HG02852 (cell line): ENCODE measurements at regions not wholly inside any gene's neighbourhood (a gene's known extent, or its start where the extent isn't known, plus 50 kb on each side); places are given as distances from the start of the nearest gene placed in this dataset.
"Not testable (repeated sequence)": the region's sequence is repeated elsewhere in the genome, so short reads cannot be mapped to it uniquely, and the experiment has no call there.

ENCODE experiments used
- ATAC-seq: cut with Tn5 transposase; IDR thresholded peaks from one replicate; pipeline ENCODE4 v1.9.1; 2021; ENCODE audit warnings: mild to moderate bottlenecking, moderate library complexity; ENCODE audit not compliant: unreplicated experiment

DNA sequence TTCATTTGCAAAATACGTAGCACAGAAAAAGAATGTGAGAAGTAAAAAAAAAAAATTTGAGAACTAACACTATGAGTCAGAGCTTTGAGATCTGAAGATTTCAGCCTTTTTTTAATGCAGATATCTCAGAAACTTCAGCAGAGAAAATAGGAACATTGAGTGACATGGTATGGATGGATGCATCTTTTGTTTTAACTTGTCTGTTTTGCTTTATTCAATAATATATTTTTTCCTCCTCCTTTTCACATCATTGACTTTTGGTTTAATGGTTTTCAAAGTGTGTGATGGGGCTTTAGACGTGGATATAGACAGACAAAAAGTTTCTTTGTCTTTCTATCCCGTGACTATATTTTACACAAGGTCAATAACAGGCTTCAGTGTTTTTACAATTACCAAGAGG lies 426.7 kb upstream of the FRG2C start:
- no peak for ATAC-seq

DNA sequence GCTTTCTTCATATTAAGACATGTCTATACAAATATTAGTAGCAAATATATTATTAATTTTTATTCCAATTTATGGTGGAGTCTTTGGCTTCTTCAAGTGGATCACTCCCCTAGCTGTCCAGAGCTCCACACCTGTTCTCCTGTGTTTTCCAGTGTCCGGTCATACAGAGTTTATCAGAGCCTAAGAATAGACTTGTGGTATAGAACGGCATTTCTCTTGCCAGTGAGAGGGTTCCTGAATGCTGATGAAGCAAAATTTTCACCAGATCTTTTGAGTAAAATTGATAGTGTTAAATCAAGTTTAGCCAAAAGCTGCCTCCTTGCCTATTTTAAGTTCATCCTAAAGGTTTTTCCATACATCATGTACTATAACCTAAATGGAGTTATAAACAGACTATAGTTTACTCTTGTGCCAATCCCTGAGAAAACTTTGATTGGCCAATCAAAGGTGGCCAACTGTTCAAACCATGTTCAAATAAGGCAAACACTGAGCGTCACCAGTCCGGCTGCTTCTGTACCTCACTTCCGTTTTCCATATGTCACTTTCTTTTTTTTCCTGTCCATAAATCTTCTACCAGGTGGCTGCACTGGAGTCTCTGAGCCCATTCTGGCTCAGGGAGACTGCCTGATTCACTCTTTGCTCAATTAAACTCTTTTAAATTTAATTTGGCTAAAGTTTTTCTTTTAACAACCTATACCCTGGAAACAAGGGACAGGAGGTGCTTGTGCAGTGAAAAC lies 422.7 kb upstream of the FRG2C start:
- ATAC-seq = not testable (repeated sequence)

DNA sequence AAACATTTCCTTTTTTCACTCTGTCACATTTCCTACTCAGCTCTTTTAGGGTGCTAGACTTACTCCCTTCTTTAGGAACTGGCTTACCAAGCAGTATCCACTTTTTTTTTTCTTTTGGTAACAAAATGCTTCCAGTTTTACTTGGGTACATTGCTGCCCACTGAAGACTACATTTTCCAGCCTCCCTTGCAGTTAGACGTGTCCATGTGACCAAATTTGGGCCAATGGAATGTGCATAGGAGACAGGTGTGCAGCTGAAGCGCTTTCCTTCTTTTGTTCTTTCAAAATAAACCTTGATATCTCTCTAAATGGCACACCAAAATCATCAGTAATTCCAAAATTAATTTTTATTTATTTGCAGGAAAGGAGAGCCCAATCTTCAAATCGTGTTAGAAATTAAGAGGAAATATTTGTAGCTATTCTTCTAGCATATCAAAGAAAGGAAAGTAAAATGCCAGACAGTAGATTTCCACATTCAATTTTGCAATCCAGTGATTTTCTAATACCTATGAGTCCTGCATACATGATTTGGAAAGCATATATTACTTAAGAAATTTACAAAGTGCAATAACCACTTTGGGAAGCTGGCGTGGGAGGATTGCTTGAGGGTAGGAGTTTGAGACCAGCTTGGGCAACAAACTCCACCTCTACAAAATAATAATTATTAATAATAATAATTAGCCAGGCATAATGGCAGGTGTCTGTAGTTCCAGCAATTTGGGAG lies 422.0 kb upstream of the FRG2C start:
- ATAC-seq = no peak

DNA sequence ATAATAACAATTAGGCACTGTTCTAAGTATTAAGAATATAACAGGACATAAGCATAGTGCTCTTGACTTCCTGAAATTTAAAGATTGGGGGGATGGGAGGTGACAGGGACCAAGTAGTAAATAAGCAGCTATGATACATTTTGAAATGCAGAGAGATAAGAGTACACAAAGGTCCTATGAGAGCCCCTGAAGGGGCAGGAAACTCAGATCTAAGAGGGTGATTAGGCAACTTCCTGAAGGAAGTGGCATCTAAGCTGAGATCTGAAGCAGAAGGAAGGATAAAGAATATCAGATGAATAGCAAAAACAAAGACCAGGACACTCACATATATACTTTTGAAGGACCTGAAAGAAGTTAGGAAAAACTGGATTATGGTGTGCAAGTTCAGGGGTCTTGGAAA lies 415.2 kb upstream of the FRG2C start:
- ATAC-seq = no peak

DNA sequence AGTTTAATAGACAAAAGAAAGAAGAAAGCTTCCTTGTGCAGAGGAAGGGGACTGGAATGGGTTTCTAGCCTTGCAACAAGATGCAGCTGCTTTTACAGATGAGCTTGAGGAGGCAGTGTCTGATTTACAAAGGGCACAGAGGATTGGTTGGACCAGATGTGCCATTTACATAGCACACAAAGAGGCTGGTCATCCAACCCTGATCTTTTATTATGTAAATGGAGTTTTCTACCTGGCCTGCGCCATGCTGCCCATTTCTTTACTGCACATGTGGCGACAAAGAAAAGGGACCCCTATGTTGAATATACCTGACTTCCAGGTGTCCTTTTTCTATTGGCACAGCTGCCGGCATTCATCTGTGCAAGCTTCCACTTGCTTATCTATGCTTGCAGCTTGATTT lies 409.4 kb upstream of the FRG2C start:
- ATAC-seq = no peak

DNA sequence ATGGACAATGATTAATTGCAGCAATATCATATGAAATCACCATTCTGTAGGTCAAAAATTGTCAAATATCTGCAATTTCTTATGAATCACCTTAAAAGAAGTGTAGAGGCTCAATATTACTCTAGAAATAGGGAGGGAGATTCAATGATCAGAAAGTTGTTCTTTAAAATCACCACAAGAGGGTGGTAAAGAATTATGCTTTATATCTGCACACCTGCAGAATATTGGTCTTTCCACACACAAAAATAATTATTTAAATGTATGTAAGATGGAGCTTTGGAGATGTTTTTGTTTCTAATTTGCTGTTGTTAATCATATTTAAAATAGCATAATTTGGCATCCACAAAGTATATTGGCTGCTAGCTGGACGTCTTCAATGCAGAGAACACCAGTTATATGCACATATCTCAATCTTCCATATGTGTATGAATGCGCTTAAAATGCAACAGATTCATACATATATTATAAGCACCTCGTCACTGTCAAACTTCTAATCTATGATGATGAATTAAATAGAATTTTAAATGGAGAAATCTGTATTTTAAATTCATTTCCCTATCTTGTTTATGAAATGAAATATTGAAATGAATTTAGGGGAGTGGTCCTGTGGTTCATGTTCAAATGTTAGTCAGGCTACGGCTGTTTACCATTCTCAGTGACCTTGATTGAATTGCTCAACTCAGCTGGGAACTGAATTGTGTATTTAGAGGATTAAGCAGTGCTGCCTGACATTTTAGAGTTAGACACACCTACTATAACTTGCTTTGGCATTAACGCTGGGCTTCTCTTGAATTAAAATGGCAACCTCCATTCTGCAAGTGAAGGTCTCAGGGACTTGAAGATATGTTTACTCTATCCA lies 405.1 kb upstream of the FRG2C start:
- ATAC-seq = peak; percentile 71

DNA sequence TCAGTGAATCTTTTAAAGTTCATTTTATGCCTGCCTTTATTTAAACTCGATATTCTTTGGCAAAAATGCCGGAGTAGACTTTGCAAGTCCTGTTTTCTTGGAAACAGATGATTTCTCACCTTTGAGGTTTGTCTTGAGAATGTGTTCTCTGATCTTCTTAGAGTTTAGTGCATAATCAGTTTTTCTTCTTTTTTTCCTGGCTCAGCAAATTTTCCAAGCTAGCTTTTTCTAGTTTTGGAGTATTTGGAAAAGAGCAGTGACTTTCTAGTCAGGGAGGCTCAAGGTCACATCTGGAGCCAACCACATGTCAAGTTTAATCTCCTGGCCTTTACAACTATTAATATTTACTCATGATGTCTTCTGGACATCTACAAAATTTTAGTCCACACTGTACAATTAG lies 403.2 kb upstream of the FRG2C start:
- not testable (repeated sequence) for ATAC-seq

DNA sequence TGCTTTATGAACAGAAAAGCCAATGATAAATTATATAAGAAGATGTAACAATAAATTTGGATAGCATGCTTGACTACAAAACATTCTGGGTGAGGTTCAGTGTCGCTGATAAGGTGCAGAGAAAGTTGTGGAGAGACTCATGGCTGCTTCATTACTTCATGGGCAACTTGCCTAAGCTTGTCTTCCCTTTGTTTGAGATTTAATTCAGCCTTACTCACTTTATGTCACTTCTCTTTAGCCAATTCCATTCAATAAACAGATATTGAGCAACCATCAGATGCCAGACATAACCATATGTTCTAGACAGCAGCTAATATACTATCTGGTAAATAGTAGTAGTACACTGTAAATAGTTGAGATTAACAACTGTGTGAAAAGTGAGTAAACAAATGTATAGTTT lies 401.5 kb upstream of the FRG2C start:
- ATAC-seq = no peak

DNA sequence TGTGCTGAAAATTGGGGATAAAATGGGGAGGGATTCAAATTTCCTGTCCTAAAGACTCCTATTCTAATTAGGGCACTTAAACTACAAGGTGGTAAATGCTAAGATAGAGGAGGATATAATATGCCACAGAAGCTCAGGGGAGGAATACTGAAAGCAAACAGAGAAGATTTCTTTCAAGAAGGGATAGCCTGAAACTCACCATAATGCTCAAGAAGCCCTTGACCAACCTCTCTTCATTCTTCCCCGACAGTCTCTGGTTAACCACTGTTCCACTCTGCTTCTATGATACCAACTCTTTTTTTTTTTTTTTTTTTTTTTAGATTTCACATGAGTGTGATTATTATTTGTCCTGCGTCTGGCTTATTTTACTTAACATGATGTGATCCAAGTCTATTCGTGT lies 398.2 kb upstream of the FRG2C start:
- no peak for ATAC-seq

DNA sequence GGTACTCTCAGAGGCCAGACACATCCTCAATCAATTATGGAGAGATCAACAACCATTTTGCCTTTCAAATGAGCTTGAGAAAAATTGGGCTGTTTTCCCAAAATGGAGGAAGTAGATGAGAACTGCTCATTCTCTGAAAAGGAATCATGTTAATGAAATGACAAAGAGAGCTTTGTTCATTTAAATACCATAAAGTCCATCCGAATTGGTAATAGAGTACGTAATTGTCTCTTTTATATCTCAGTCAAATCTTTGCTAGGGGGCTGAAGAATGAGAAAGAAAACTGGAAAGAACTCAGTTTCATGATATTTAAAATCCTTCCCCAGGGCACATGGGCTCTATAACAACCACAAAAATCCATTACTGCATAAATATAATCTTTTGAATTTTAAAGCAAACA lies 395.6 kb upstream of the FRG2C start:
- ATAC-seq = not testable (repeated sequence)

DNA sequence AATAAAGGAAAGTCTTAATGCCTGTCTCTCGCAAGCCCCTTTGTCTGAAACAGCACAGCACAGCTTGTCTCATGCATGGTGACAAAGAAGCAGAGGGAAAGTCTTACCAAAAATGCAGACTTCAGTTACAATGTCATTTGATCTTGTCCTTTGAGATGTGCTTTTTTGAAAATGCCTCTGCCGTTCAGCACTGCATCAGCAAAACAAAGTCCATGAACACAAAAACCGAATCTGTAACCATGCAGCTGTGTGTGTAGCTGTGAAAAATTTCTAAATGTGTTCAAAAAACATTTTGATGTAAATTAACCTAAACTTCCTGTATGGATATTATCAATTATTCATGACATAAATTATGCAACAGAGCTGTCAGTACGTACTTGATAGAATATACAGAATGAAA lies 391.9 kb upstream of the FRG2C start:
- not testable (repeated sequence) for ATAC-seq

DNA sequence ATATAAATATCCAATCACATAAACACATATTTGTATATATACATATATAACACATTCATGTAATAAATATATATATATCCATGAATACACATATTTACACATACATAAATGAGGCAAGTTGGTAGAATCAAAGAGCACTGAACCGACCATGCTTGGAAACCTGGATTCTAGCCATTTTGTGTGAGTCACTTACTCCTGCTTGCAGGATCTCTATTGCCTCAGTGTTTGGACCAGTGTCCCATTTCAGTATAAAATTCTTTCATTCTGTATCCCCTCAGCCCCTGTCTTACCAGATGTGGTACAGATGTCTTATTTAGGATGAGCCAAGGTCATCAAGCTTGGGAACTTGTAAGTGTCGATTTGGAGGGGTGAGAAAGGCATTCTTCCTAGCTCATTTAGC lies 391.4 kb upstream of the FRG2C start:
- ATAC-seq = no peak

DNA sequence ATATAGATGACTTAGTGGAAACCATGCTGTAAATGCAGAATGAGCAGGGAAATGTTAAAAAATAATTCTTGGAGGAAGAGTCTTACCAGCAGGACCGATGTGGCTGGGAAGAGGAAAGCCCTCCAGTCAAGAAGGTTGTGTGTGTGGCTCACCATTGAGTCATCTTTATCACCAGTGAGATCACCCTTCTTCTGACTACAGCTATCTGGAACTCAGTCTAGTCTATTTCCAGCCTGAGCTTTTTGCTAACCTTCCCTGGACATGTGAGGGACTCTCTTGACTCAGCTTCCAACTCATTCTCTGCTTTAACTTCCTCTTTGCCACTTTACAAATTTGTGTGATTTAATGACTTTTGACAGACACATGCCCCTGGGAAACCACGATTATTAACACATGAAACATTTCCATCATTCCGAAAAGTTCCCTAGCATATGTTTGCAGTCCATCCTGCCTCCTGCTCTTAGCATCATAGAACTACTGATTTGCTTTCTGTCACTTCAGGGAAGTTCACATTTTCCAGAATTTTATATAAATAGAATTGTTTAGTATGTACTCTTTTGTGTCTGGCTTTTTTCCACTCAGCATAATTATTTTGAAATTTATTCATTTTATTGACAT lies 378.5 kb upstream of the FRG2C start:
- not testable (repeated sequence) for ATAC-seq

DNA sequence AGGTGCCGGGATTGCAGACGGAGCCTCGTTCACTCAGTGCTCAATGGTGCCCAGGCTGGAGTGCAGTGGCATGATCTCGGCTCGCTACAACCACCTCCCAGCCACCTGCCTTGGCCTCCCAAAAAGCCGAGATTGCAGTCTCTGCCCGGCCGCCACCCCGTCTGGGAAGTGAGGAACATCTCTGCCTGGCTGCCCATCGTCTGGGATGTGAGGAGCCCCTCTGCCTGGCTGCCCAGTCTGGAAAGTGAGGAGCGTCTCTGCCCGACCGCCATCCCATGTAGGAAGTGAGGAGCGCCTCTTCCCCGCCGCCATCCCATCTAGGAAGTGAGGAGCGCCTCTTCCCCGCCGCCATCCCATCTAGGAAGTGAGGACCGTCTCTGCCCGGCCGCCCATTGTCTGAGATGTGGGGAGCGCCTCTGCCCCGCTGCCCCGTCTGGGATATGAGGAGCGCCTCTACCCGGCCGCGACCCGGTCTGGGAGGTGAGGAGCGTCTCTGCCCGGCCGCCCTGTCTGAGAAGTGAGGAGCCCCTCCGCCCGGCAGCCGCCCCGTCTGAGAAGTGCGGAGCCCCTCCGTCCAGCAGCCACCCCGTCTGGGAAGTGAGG lies 375.1 kb upstream of the FRG2C start:
- ATAC-seq = not testable (repeated sequence)

DNA sequence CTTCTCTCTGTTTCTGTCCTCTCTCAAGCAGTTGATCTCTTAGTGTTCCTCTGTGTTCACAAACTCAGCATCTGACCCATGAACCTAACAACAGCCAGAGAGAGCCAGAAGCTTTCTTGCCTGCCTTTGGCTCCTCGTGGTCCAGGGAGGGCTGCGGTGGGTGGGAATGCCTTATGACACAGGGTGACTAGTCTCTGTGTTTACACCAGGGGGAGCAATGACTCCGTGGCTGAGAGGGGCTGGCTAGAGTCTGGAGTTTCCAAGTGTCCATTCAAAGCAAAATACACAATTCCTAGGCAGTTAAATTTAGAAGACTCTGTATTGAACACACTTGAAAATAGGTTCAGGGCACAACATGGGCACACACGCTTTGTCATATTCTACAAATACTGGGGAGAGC lies 370.0 kb upstream of the FRG2C start:
- no peak for ATAC-seq

DNA sequence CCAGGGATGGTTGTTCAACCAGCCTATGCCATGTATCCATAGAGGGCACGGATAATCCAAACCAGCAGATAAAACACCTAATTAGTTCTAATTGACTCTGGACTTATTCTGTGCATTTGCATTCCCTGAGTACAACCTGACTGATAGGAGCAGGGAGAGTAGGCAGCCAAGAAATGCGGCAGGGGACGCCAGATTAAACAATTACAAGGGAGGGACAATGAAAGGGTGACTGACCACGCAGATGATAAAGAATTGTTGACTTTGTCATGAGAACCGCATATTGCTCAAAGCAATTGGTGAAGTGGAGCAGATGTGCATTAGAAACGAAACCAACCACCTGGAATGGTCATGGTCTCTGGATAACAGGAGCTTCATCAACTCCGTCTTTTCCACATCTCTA lies 369.1 kb upstream of the FRG2C start:
- ATAC-seq = no peak

DNA sequence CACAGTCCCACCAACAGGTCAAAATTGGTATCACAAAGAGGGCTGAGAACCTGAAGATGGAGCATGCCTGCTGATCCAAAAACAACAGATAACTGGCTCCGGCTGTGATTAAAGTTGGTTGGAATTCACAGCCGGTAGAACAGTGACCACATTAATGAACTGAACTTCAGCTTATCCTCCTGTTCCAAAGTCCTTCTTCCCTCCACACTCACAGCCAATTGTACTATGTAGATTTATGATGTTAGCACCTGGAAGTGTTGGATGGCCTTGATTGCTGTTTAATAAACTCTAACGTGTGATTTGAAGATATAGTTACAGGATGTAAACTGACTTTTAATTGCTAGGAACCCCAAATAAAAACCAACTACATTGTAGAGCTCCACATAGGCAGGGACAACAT lies 367.3 kb upstream of the FRG2C start:
- ATAC-seq = no peak

DNA sequence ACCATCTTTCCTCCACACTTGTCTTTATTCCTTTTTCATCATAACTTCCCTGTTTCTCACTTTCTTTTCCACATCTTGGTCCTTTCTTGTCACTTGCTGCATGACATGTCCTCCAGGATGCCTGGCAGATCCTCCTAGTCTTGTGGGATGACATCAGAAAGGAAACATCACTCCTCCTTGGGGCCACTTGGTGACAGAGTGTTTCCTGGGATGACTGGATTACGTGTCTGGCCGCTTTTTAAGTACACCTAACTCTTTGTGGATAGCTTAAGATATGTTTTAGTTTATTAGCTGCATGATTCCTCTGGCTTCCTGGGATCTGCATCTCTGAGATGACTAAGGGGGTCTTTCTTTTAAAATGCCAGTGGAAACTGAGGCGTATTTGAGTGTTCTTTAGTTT lies 363.5 kb upstream of the FRG2C start:
- no peak for ATAC-seq

DNA sequence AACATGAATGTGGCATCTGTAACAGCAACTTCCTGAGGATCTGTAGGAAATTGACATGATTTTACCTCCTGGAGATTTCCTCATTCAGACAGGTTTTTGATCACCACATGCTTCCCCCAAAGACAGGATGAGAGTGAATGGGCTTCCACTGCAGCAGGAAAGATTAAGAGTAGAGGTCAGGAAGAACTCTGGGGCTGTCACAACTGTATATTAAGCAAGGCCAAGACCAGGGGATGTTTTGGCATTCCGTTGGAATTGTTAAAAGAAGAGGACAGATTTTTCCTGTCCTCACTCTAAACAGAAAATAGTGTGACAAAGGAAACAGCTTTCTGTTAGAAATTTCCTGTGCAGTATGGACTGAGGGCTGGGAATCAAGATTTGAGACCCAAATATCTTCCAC lies 363.1 kb upstream of the FRG2C start:
- not testable (repeated sequence) for ATAC-seq

DNA sequence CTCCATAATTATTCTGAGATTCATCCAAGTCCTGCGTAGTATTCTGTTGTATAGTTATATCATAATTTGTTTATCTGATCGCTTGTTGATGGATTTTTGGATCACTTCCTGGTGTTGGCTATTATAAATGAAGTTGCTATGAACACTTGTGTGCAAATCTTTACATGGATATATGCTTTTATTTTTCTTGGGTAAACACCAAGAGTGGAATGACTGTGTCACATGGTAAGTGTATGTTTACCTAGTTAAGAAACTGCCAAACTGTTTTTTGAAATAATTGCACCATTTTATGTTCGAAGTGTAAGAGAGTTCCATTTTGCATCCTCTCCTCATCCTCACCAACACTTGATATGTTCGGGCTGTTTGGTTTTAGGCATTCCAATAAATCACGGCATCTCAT lies 360.4 kb upstream of the FRG2C start:
- ATAC-seq = no peak

DNA sequence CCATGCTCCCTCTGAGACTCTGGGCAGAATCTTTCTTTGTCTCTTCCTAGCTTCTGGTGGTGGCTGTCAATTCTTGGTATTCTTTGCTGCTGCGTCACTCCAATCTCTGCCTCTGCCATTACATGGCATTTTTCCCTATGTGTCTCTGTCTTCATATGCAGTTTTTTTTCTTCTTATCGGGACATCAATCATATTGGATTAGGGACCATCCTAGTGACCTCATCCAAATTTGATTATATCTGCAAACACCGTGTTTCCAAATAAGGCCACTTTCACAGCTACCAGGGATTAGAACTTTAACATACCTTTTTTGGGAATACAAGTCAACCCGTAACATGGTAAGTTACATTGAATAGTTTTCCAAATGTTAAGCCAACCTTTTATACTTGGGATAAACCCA lies 358.2 kb upstream of the FRG2C start:
- ATAC-seq = no peak
